Esophagus (tissue), 2 donors: ENCODE measurements at regions not wholly inside any gene's neighbourhood (a gene's known extent, or its start where the extent isn't known, plus 50 kb on each side); places are given as distances from the start of the nearest gene placed in this dataset.
A peak's percentile ranks its signal among the peaks of the same experiment; 100 is the strongest.

Experiments
- H3K27ac ChIP-seq, 2 donors: one replicate each; pipeline ENCODE4 v1.5.1; 2013; ENCODE audit warnings: low read depth in 2 of 2, mild to moderate bottlenecking in 2 of 2, inconsistent platforms in 1 of 2, low read length in 1 of 2, moderate library complexity in 1 of 2
- H3K27me3 ChIP-seq, 2 donors: one replicate each; pipeline ENCODE4 v1.6.1; 2013; ENCODE audit warnings: low read length in 2 of 2, control low read depth in 1 of 2, mild to moderate bottlenecking in 1 of 2; ENCODE audit not compliant: insufficient read depth in 2 of 2, control insufficient read depth in 1 of 2
- H3K36me3 ChIP-seq, 2 donors: one replicate each; pipeline ENCODE4 v1.6.1; 2013; ENCODE audit warnings: low read length in 1 of 2; ENCODE audit not compliant: control insufficient read depth in 2 of 2, insufficient read depth in 2 of 2
- H3K4me1 ChIP-seq, 2 donors: one replicate each; pipeline ENCODE4 v1.6.1; 2013; ENCODE audit warnings: low read length in 1 of 2; ENCODE audit not compliant: control insufficient read depth in 2 of 2, insufficient read depth in 2 of 2
- H3K4me3 ChIP-seq, 2 donors: one replicate each; pipeline ENCODE4 v1.5.1; 2013; ENCODE audit warnings: low read length in 2 of 2, mild to moderate bottlenecking in 2 of 2, low read depth in 1 of 2, moderate library complexity in 1 of 2
- H3K9me3 ChIP-seq, 2 donors: one replicate each; pipeline ENCODE4 v1.6.1; 2013; ENCODE audit warnings: mild to moderate bottlenecking in 2 of 2, low read depth in 1 of 2, low read length in 1 of 2, moderate library complexity in 1 of 2; ENCODE audit not compliant: control insufficient read depth in 2 of 2, insufficient read depth in 1 of 2
- WGBS, 2 donors: extraction: QIAGEN DNeasy Blood & Tissue Kit; methylation state at CpG; one replicate each; pipeline ENCODE4 v1.1.7; 2013; 5-methylcytosine and 5-hydroxymethylcytosine counted together
- donor health status: healthy with polysubstance abuse.
- donor health status: Bipolar disorder and iron deficiency.

DNA sequence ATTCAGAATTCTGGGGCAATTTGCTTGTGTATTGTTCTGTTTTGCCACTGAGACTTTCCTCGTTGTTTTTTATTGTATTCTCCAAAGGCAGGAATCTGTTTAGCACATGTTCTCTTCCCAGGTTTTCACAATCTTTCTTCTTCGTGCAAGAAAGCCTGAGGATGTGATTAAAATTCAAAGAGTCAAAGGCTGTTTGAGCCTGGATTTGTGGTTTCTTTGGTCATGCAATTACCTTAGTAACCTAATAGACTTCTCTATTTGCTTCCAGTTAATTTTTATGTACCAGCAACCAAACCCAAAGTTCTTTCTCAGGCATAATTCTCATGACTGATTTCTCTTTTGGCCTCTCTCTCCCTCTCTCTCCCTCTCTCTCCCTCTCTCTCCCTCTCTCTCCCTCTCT, 1420.1 kb upstream of the TENM3 start:
- no peaks in the 10 kb centered on the region for H3K9me3 ChIP-seq
- H3K4me1 ChIP-seq, result no peaks in the 10 kb centered on the region
- H3K27me3 ChIP-seq, result no peaks in the 10 kb centered on the region
- WGBS, 2 donors, result 15 to 24% methylated on average over 2 of the region's 2 CpGs
- H3K36me3 ChIP-seq, result no peaks in the 10 kb centered on the region
- H3K27ac ChIP-seq, result no peak overlapping the region
- no peak overlapping the region for H3K4me3 ChIP-seq

DNA sequence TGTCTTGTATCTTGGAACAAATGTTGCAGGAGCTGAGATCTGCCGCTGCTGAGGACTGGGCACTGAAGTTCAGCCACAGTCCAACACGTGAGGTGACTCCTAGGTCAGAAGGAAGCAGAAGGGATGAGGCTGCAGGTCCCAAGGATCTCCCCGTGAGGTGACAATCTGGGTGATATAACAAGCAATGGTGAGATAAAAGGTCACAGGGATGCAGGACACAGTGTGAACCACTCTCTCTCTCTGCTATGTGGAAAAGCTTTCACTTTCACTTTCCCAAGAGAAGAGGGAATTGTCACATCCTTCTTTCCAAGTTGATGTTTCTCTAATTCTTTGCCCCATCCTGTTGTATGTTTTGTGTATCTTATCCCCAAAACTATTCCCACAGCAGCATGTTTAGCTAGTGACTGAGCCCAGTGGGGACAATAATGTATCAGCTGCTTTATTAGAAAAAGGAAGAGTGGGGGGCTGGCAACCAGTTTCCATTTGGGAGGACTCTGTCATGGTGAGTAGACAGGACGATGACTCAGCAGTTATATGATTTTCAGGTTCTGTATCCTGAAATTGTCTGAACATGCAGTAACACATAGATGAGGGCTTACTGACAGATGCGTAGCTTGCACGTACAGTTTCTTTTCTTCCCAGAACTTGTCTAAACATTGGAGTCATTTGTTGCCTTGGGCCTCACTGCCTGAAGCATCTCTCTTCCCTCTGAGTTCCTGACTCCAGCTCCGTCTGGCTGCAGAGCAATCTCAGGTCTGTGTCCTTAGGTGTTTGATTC, 1415.8 kb upstream of the TENM3 start:
- H3K27ac ChIP-seq, result peak overlapping the region in 1 of 2 donors; percentile 1
- H3K27me3 ChIP-seq, result no peaks in the 10 kb centered on the region
- no peaks in the 10 kb centered on the region for H3K36me3 ChIP-seq
- H3K4me3 ChIP-seq, result peak overlapping the region; percentile 16 to 17
- H3K9me3 ChIP-seq, result no peaks in the 10 kb centered on the region
- 46 to 62% methylated on average over 7 of the region's 7 CpGs for WGBS, 2 donors
- H3K4me1 ChIP-seq, result no peaks in the 10 kb centered on the region

DNA sequence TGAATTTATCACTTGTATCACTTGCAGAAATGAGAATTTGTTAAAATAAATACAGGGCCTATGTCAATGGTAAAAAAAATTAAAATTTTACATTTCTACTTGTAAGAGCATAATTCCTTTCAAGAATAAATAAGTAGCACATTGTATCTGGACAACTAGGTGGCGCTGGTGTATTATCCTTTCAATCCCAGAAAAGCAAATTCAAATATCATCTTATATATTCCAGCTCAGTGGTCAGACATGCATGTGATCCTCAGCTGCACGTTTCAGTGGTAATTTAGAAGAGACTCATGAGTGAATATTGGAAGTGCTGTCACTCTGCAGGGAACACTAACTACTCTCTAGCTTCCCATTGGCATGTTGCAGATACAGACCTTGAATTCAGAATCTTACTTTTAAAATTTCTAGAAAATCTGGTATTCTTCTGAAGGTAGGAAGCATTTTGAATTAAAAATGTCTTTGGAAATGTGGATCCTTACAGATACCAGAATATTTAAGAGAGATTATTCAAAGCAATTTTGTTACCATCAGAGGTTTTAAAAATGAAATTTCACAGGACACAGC, 1414.7 kb upstream of the TENM3 start:
- Histone ChIP-seq H3K4me1 (no peaks in the 10 kb centered on the region), H3K4me3 (no peak overlapping the region), H3K36me3 (no peaks in the 10 kb centered on the region), H3K27ac (no peak overlapping the region), H3K27me3 (no peaks in the 10 kb centered on the region), H3K9me3 (no peaks in the 10 kb centered on the region)
- WGBS, 2 donors, result 0 to 5% methylated on average over 2 of the region's 2 CpGs

DNA sequence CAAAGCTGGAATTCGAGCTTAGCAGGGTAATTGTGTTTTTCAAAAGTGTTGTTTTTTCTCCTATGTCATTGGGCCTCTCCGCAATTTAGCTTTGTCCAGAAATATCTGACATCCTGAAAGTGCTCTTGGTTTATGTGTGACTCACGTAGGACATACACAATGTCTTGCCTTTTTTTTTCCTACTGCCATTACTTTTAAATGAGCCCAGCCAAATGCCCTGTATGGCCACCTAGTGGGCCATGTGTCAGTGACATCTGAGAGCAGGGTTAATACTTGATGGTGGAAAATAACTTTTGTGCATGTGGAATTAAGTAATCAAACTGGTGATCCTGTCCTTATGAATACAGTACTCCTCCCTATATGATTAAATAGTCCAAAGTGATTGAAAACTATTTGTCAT, 1411.1 kb upstream of the TENM3 start:
- no peaks in the 10 kb centered on the region for H3K36me3 ChIP-seq
- no peaks in the 10 kb centered on the region for H3K9me3 ChIP-seq
- no peak overlapping the region for H3K27ac ChIP-seq
- 48 to 55% methylated on average over 3 of the region's 3 CpGs for WGBS, 2 donors
- H3K4me1 ChIP-seq, result no peaks in the 10 kb centered on the region
- H3K27me3 ChIP-seq, result no peaks in the 10 kb centered on the region
- no peak overlapping the region for H3K4me3 ChIP-seq

DNA sequence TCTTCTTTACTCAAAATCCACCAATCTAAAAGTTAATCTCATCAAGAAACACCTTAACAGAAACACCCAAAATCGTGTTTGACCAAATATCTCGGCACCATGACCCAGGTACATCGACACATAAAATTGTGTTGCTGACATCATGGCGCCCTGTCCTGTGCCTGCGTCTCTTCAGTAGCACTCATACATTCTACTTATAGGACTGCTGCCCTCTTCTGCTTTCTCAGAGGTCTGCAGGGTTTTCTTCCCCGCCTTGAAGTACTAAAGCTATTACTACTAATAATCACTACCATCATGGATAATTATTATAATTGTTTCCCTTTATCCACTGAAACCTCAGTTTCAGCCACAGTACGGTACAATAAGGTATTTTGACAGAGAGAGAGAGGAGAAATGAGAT, 1403.1 kb upstream of the TENM3 start:
- 73 to 74% methylated on average over 7 of the region's 7 CpGs for WGBS, 2 donors
- Histone ChIP-seq H3K9me3 (no peaks in the 10 kb centered on the region), H3K4me1 (no peaks in the 10 kb centered on the region)

DNA sequence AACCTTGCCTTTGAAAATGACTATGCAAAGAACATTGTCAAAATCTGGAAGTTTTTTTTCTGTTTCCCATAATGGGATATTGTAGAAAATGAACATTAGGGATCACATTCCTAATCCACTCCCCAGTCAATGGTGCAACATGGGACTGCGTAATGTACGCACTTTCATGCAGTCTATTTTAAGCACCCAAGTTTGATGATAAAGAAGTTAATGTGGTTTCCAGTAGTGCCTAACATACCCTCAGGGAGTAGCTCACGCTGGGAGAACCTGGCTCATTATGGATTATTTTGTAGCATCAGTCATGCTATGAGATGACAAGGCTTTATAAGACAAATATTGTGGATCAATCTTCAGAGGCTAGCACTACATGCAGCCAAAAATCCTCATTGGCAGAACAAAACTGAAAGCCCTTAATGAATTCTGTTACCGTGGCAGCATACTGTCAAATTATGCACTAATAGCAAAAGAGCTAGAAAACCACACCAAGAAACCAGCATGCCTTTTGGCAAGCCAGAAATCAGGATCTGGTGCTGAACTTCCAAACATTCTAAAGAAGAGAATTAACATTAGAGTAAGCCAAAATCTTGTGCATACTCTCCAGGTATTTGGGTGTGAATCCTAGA, 1392.8 kb upstream of the TENM3 start:
- no peaks in the 10 kb centered on the region for H3K27me3 ChIP-seq
- 49 to 63% methylated on average over 4 of the region's 4 CpGs for WGBS, 2 donors
- no peaks in the 10 kb centered on the region for H3K36me3 ChIP-seq
- no peak overlapping the region for H3K27ac ChIP-seq
- no peak overlapping the region for H3K4me3 ChIP-seq
- no peaks in the 10 kb centered on the region for H3K4me1 ChIP-seq
- no peaks in the 10 kb centered on the region for H3K9me3 ChIP-seq

More for the DNA sequence above, 1403.1 kb upstream of the TENM3 start:
- Histone ChIP-seq H3K27me3 (no peaks in the 10 kb centered on the region), H3K36me3 (no peaks in the 10 kb centered on the region), H3K4me3 (no peak overlapping the region), H3K27ac (no peak overlapping the region)

DNA sequence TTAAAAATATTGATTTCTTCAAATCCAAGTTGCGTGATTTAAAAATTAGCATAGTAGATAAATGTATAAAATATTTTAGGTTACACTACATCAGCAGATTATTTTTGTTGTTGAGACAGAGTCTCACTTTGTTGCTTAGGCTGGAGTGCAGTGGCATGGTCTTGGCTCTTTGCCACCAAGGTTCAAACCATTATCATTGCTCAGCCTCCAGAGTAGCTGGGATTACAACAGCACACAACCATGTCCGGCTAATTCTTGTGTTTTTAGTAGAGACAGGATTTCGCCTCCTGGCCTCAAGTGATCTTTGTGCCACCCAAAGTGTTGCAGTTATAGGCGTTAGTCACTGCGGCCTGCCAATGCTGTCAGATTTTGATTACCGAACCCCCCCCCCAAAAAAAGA, 1390.5 kb upstream of the TENM3 start:
- 66 to 68% methylated on average over 6 of the region's 6 CpGs for WGBS, 2 donors
- H3K27ac ChIP-seq, result no peak overlapping the region
- H3K27me3 ChIP-seq, result no peaks in the 10 kb centered on the region

DNA sequence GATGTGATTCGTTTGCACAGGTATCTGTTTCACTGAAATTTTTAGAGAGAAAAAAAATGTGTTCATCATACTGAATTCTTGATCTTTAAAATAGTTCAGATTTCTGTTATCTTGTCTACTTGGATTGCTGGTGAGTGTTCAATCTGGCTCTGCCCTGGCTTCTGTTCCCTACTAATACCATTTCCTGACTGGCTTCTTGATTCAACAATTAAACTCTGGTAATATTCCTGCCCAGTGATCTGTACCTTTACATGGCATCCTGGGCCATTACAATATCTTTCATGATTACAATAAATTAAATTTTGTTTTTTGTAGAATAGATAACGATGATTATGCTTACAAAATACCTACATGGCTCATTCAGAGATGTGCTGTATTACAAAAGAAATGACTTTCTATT, 1388.0 kb upstream of the TENM3 start:
- H3K4me3 ChIP-seq, result no peak overlapping the region
- H3K27ac ChIP-seq, result no peak overlapping the region
- no peaks in the 10 kb centered on the region for H3K27me3 ChIP-seq
- no peaks in the 10 kb centered on the region for H3K4me1 ChIP-seq
- H3K36me3 ChIP-seq, result no peaks in the 10 kb centered on the region
- 67 to 78% methylated on average over 2 of the region's 2 CpGs for WGBS, 2 donors
- H3K9me3 ChIP-seq, result no peaks in the 10 kb centered on the region

More for the DNA sequence above, 1390.5 kb upstream of the TENM3 start:
- Histone ChIP-seq H3K9me3 (no peaks in the 10 kb centered on the region), H3K4me1 (no peaks in the 10 kb centered on the region), H3K4me3 (no peak overlapping the region), H3K36me3 (no peaks in the 10 kb centered on the region)

DNA sequence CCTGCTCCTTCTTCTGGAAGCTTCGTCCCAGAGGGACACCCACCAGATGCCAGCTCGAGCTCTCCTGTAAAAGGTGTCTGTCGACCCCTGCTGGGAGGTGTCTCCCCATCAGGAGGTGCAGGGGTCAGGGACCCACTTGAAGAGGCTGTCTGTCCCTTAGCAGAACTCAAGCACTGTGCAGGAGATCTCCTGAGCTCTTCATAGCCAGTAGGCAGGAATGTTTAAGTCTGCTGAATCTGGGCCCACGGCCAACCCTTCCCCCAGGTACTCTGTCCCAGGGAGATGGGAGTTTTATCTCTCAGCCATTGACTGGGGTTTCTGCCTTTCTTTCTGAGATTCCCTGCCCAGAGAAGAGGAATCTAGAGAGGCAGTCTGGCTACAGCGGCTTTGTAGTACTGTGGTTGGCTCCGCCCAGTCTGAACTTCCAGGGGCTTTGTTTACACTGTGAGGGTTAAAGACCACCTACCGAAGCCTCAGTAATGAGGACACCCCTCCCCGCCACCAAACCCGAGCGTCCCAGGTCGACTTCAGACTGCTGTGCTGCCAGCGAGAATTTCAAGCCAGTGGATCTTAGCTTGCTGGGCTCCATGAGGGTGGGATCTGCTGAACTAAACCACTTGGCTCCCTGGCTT, 1383.0 kb upstream of the TENM3 start:
- Histone ChIP-seq H3K27ac (no peak overlapping the region), H3K36me3 (no peaks in the 10 kb centered on the region), H3K4me3 (no peak overlapping the region), H3K9me3 (no peaks in the 10 kb centered on the region), H3K27me3 (no peaks in the 10 kb centered on the region), H3K4me1 (no peaks in the 10 kb centered on the region)
- WGBS, 2 donors, result 71 to 73% methylated on average over 12 of the region's 12 CpGs
